ENCODE measurements at regions not wholly inside any gene's neighbourhood (a gene's known extent, or its start where the extent isn't known, plus 50 kb on each side); places are given as distances from the start of the nearest gene placed in this dataset.

- TF ChIP-seq POLR2AphosphoS5 (IDR thresholded peaks at IDR 0.05; ENCODE audit: low read depth, low read length) (no peak), REST (IDR thresholded peaks at IDR 0.05; ENCODE audit: insufficient read depth in 1 of 2, low read depth in 2 of 2, low read length in 2 of 2) (no peak)
These were observed 334.5 kb upstream of the PCDH7 start for GRCh38 chr4:30385650-30386049.

Data from PFSK-1 (cell line).